Liver (tissue), 3 donors: ENCODE measurements at regions not wholly inside any gene's neighbourhood (a gene's known extent, or its start where the extent isn't known, plus 50 kb on each side); places are given as distances from the start of the nearest gene placed in this dataset.

Source experiments
- ATF3 ChIP-seq: IDR thresholded peaks from 2 replicates; pipeline ENCODE4 v1.6.1; 2016; ENCODE audit warnings: antibody characterized with exemption
- CTCF ChIP-seq: fragments of 150-350 bp; IDR thresholded peaks from 2 replicates; pipeline ENCODE4 v1.5.1; 2017; ENCODE audit warnings: improper control_type of control experiment, low read depth, low read length; ENCODE audit not compliant: missing input control
- EGR1 ChIP-seq, 2 donors: IDR thresholded peaks; 2 replicates each; pipeline ENCODE4 v1.6.1; 2016 to 2018; ENCODE audit warnings: antibody characterized with exemption in 2 of 2, low read depth in 2 of 2
- HNF4A ChIP-seq, 2 donors: conservative IDR thresholded peaks; 2 replicates each; pipeline ENCODE4 v1.6.1; 2016; ENCODE audit warnings: antibody characterized with exemption in 2 of 2, mild to moderate bottlenecking in 2 of 2
- JUND ChIP-seq, 2 donors: IDR thresholded peaks; 2 replicates each; pipeline ENCODE4 v1.6.1; 2016; ENCODE audit warnings: antibody characterized with exemption in 2 of 2
- REST ChIP-seq: IDR thresholded peaks from 2 replicates; pipeline ENCODE4 v1.6.1; 2016; ENCODE audit warnings: antibody characterized with exemption, mild to moderate bottlenecking
- SP1 ChIP-seq: IDR thresholded peaks from 2 replicates; pipeline ENCODE4 v1.6.1; 2018; ENCODE audit warnings: antibody characterized with exemption, mild to moderate bottlenecking
- TAF1 ChIP-seq: conservative IDR thresholded peaks from 2 replicates; pipeline ENCODE4 v1.6.1; 2016; ENCODE audit warnings: antibody characterized with exemption, mild to moderate bottlenecking
- ZBTB33 ChIP-seq: IDR thresholded peaks from 2 replicates; pipeline ENCODE4 v1.6.1; 2016; ENCODE audit warnings: antibody characterized with exemption
- donor health status: healthy.
- donor health status: healthy.

- TF ChIP-seq CTCF (no peak), TAF1 (no peak), EGR1 (IDR thresholded peaks at IDR 0.05; ENCODE audit: low read depth in 2 of 2) (no peak), SP1 (no peak), REST (no peak), ZBTB33 (no peak), ATF3 (no peak), JUND (IDR thresholded peaks at IDR 0.05) (no peak), HNF4A (conservative IDR thresholded peaks at IDR 0.05) (no peak)
Measured at GRCh38 chr10:44467090-44467489, 82.2 kb upstream of the CXCL12 start.
